SK-N-SH treated with all-trans-retinoic acid at 6 μM for 48 hours (cell line): ENCODE measurements at regions not wholly inside any gene's neighbourhood (a gene's known extent, or its start where the extent isn't known, plus 50 kb on each side); places are given as distances from the start of the nearest gene placed in this dataset.

ENCODE experiments used
- ATAC-seq: fragments of 200-7000 bp; cut with Tn5 transposase; 3 replicates; pipeline ENCODE4 v1.9.1; 2020; ENCODE audit warnings: mild to moderate bottlenecking, moderate library complexity
- ARNTL ChIP-seq: fragments of 450-650 bp; formaldehyde crosslinking; IDR thresholded peaks from 2 replicates; pipeline ENCODE4 v1.5.0; 2020; ENCODE audit warnings: low read depth, mild to moderate bottlenecking, moderate library complexity, borderline replicate concordance
- BACH2 ChIP-seq: fragments of 250-450 bp; sonication (Bioruptor Pico); IDR thresholded peaks from 2 replicates; pipeline ENCODE4 v1.9.0; 2021; ENCODE audit warnings: mild to moderate bottlenecking, borderline replicate concordance
- CREB5 ChIP-seq: fragments of 250-450 bp; sonication (Bioruptor Pico); IDR thresholded peaks from 2 replicates; pipeline ENCODE4 v1.5.1; 2020; ENCODE audit warnings: low read depth, mild to moderate bottlenecking, moderate library complexity
- CSDC2 ChIP-seq: fragments of 250-450 bp; sonication (Bioruptor Pico); IDR thresholded peaks from 2 replicates; pipeline ENCODE4 v1.5.0; 2020; ENCODE audit warnings: mild to moderate bottlenecking, moderate library complexity
- CSRNP3 ChIP-seq: fragments of 250-450 bp; sonication (Bioruptor Pico); IDR thresholded peaks from 2 replicates; pipeline ENCODE4 v1.5.1; 2021; ENCODE audit warnings: mild to moderate bottlenecking, moderate library complexity
- ESRRG ChIP-seq: fragments of 250-450 bp; sonication (Bioruptor Pico); IDR thresholded peaks from 2 replicates; pipeline ENCODE4 v1.6.1; 2021; ENCODE audit warnings: mild to moderate bottlenecking
- ISL1 ChIP-seq: fragments of 250-450 bp; sonication (Bioruptor Pico); IDR thresholded peaks from 2 replicates; pipeline ENCODE4 v2.1.2; 2022; ENCODE audit warnings: mild to moderate bottlenecking, moderate library complexity
- OSR1 ChIP-seq: fragments of 250-450 bp; sonication (Bioruptor Pico); IDR thresholded peaks from 2 replicates; pipeline ENCODE4 v1.8.0; 2022; ENCODE audit warnings: moderate library complexity, mild to moderate bottlenecking, inconsistent platforms
- POU6F1 ChIP-seq: fragments of 250-450 bp; sonication (Bioruptor Pico); IDR thresholded peaks from 2 replicates; pipeline ENCODE4 v1.8.0; 2021; ENCODE audit warnings: low read depth, mild to moderate bottlenecking, moderate library complexity, borderline replicate concordance
- RARB ChIP-seq: fragments of 250-450 bp; sonication (Bioruptor Pico); IDR thresholded peaks from 2 replicates; pipeline ENCODE4 v1.8.0; 2021; ENCODE audit warnings: mild to moderate bottlenecking, moderate library complexity
- SNAI2 ChIP-seq: fragments of 250-450 bp; sonication (Bioruptor Pico); IDR thresholded peaks from 2 replicates; pipeline ENCODE4 v1.5.0; 2020; ENCODE audit warnings: mild to moderate bottlenecking, moderate library complexity
- TCF4 ChIP-seq: fragments of 250-450 bp; sonication (Bioruptor Pico); IDR thresholded peaks from 2 replicates; pipeline ENCODE4 v1.8.0; 2021; ENCODE audit warnings: mild to moderate bottlenecking, moderate library complexity, borderline replicate concordance
- TOX ChIP-seq: fragments of 250-450 bp; sonication (Bioruptor Pico); IDR thresholded peaks from 2 replicates; pipeline ENCODE4 v1.8.0; 2021; ENCODE audit warnings: mild to moderate bottlenecking, moderate library complexity, borderline replicate concordance
- TSHZ2 ChIP-seq: fragments of 250-450 bp; sonication (Bioruptor Pico); IDR thresholded peaks from 2 replicates; pipeline ENCODE4 v1.5.0; 2020; ENCODE audit warnings: mild to moderate bottlenecking, moderate library complexity
- ZC3H10 ChIP-seq: fragments of 250-450 bp; sonication (Bioruptor Pico); IDR thresholded peaks from 2 replicates; pipeline ENCODE4 v1.5.1; 2021; ENCODE audit warnings: mild to moderate bottlenecking, moderate library complexity
- ZFP3 ChIP-seq: fragments of 250-450 bp; sonication (Bioruptor Pico); IDR thresholded peaks from 2 replicates; pipeline ENCODE4 v1.5.0; 2020; ENCODE audit warnings: mild to moderate bottlenecking, moderate library complexity
- ZFP30 ChIP-seq: fragments of 450-650 bp; formaldehyde crosslinking; IDR thresholded peaks from 2 replicates; pipeline ENCODE4 v1.5.0; 2022; ENCODE audit warnings: mild to moderate bottlenecking, moderate library complexity
- ZNF565 ChIP-seq: fragments of 450-650 bp; formaldehyde crosslinking; conservative IDR thresholded peaks from 2 replicates; pipeline ENCODE4 v1.5.0; 2020; ENCODE audit warnings: low read depth, mild to moderate bottlenecking, moderate library complexity
- ZNF70 ChIP-seq: fragments of 450-650 bp; formaldehyde crosslinking; IDR thresholded peaks from 2 replicates; pipeline ENCODE4 v1.5.0; 2020; ENCODE audit warnings: mild to moderate bottlenecking, moderate library complexity

GRCh38 chr9:28007097-28007817, 434.0 kb upstream of the C9orf72 start:
- ATAC-seq: no peak
- TF ChIP-seq ARNTL (CRISPR knock-in tag) (no peak), TSHZ2 (CRISPR knock-in tag) (peak; percentile 53; the same call in 1 of the 2 replicates), ISL1 (CRISPR knock-in tag) (peak; percentile 52), TCF4 (peak; percentile 45; the same call in 1 of the 2 replicates), ZNF70 (no peak)

- ATAC-seq: no peak
- peak; percentile 82 for TF ChIP-seq ISL1 (CRISPR knock-in tag)
- TF ChIP-seq POU6F1 (CRISPR knock-in tag): no peak
- no peak for TF ChIP-seq RARB (CRISPR knock-in tag)
- no peak for TF ChIP-seq TSHZ2 (CRISPR knock-in tag)
- no peak for TF ChIP-seq ARNTL (CRISPR knock-in tag)
- no peak for TF ChIP-seq CSRNP3 (CRISPR knock-in tag)
- TF ChIP-seq TCF4: peak; percentile 44
- TF ChIP-seq ZNF70: no peak
Observed at GRCh38 chr9:28014212-28014611, 440.9 kb upstream of the C9orf72 start.

GRCh38 chr9:28024676-28025075, 451.4 kb upstream of the C9orf72 start:
- no peak for ATAC-seq
- TF ChIP-seq RARB (CRISPR knock-in tag) (no peak), POU6F1 (CRISPR knock-in tag) (no peak), ZNF565 (CRISPR knock-in tag) (no peak), ARNTL (CRISPR knock-in tag) (no peak), ZNF70 (no peak), TOX (no peak), TCF4 (no peak), ESRRG (CRISPR knock-in tag) (no peak), CREB5 (CRISPR knock-in tag) (no peak), ZC3H10 (CRISPR knock-in tag) (no peak), ZFP30 (CRISPR knock-in tag) (no peak), ISL1 (CRISPR knock-in tag) (no peak), TSHZ2 (CRISPR knock-in tag) (no peak), ZFP3 (CRISPR knock-in tag) (no peak), BACH2 (CRISPR knock-in tag) (no peak), CSRNP3 (CRISPR knock-in tag) (no peak), OSR1 (CRISPR knock-in tag) (no peak), CSDC2 (CRISPR knock-in tag) (no peak), SNAI2 (CRISPR knock-in tag) (no peak)
- TF ChIP-seq, all 23 proteins: peak for 0
